ENCODE measurements at regions not wholly inside any gene's neighbourhood (a gene's known extent, or its start where the extent isn't known, plus 50 kb on each side); places are given as distances from the start of the nearest gene placed in this dataset.

DNA sequence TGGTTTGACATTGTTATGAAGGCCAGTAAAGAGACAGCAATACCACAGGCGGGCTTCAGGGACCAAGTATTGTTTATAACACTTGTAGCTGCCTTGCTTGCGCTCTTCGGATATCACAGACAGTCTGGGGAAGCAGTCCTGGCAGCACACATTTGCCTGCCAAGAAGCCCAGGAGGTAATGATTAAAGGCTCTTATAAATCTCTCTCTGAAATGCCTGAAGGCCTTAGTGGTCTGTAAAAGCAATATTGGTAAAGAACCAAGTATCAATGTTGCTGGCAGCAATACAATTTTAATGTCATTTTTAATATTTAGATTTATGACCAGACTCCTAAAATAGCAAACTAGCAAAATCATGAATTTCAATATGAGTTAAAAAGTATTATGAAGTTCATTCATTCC is 1312.4 kb downstream of the PCDH9 start:
- TF ChIP-seq GATA2 (IDR thresholded peaks at IDR 0.05; ENCODE audit: low read depth, low read length) (no peak), GATA3 (IDR thresholded peaks at IDR 0.05; ENCODE audit: low read depth, low read length) (no peak)

DNA sequence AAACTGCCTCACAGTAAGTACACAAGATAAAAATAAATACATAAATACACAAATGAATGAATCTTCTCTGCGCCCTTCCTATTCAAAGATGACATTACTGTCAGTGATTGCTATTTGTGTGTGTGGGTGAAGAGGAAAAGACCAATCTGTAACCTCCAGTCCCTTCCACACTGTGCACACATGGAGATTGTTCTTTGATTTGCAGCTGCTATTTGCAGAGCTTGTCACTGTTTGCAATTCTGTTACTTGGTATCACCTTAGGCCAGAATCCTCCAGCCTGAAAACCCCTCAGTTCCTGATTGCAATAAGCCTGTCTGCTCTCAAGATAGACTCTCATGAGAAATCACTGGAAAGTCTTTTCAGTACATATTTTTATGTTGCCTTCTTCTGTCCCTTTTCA is 1314.9 kb downstream of the PCDH9 start:
- TF ChIP-seq GATA3 (IDR thresholded peaks at IDR 0.05; ENCODE audit: low read depth, low read length) (no peak), GATA2 (IDR thresholded peaks at IDR 0.05; ENCODE audit: low read depth, low read length) (no peak)

DNA sequence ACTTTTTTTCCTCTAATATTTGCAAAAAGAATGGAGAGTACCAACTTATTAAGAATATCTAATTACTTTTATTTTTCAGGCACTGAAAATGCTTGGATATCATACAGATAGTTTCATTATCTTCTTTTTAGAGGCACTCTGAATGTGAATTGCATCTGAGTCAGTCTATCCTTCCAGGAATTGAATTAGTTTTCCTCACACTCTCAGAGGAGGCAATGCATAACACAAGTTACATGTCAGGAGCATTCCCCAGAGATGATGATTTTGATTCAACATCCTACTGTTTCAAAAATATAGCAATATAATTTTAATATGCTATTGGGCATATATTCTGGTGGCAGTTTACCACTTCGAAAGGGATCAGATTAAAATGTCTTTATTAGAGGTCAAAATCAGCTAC is 1315.4 kb downstream of the PCDH9 start:
- no peak for TF ChIP-seq GATA2 (IDR thresholded peaks at IDR 0.05; ENCODE audit: low read depth, low read length)
- TF ChIP-seq GATA3 (IDR thresholded peaks at IDR 0.05; ENCODE audit: low read depth, low read length) = no peak

DNA sequence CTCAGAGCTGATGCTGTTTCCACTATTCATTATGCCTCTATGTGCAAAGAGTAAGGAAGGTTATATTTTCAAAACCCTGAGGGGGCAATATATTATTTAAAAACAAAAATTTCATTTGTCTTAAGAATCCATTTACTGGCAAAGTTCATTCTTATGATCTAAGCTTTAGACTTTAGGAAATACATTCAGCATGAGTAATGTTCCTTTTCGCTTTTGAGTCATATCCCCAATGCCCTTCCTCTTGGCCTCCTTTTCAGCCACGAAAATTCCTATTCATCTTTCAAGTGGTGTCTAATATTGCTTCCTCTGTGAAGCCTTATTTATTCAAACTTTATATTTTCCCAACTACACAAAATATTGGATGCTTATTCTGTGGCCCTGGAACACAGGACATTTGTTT is 1317.0 kb downstream of the PCDH9 start:
- no peak for TF ChIP-seq GATA2 (IDR thresholded peaks at IDR 0.05; ENCODE audit: low read depth, low read length)

DNA sequence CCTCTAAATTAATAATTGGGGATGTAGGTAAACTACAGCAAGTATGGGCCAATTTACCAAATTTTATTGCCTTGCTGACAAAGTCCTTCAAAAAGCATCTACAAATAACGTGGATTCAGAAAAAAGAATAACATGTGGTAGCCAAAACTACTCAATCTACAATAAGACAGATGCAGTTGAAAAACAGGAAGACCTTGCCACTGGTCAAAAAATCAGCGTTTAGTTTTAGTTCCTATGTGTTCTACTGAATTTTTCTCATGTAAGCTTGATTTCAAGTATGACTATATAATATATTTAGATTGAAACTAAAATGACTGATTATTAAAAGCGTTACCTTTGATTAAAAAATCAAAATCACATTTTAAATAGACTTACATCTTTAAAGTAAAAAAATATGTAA is 1317.6 kb downstream of the PCDH9 start:
- TF ChIP-seq GATA3 (IDR thresholded peaks at IDR 0.05; ENCODE audit: low read depth, low read length) (no peak), GATA2 (IDR thresholded peaks at IDR 0.05; ENCODE audit: low read depth, low read length) (no peak)

DNA sequence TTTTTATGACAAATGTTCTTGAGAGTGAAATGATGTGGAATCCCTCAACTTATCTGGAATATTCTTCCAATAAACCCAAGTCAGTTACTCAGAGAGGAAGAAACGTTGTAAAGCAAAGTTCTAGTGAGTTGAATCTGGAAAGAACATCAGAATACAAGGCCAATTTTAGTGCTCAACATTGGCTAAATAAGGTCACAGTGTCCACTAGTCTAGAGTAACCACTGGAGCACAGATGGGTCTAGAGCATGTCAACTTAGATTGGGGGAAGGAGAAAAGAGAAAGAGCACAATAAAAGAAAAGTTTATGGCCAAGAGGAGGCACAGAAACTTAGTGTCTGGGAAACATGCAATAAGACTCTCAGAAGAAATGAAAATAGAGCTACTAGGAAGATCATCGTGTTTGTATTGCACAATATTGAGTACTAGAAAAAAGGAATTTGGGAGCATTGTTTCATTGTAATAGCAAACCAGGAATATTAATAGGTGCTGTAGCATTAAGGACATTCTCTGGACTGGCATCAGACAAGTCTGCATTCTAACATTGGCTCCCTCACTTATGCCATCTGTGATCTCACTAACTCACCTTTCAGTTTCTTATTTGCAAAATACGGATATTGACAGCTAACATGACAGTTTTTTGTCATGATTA is 1318.5 kb downstream of the PCDH9 start:
- no peak for TF ChIP-seq GATA3 (IDR thresholded peaks at IDR 0.05; ENCODE audit: low read depth, low read length)
- no peak for TF ChIP-seq GATA2 (IDR thresholded peaks at IDR 0.05; ENCODE audit: low read depth, low read length)

DNA sequence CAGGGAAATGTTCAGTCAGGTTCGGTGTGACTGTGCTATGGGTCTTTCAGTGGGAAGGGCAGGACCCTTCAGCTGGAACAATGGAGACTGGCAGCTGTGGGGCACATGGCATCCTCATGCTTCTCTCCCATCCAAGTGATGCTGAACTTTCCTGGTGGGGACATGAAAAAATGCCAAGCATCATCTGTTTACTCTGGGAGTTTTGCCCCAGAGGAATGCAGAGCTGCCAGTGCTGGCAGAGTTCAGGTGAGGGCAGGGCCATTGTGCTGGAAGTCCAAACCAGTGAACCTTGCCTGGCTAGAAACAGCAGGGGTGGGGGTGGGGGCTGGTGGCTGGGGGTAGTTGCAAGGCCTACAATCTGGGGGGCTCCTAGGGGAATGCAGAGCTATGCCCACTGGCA is 1320.6 kb downstream of the PCDH9 start:
- TF ChIP-seq GATA2 (IDR thresholded peaks at IDR 0.05; ENCODE audit: low read depth, low read length) (no peak), GATA3 (IDR thresholded peaks at IDR 0.05; ENCODE audit: low read depth, low read length) (no peak)

DNA sequence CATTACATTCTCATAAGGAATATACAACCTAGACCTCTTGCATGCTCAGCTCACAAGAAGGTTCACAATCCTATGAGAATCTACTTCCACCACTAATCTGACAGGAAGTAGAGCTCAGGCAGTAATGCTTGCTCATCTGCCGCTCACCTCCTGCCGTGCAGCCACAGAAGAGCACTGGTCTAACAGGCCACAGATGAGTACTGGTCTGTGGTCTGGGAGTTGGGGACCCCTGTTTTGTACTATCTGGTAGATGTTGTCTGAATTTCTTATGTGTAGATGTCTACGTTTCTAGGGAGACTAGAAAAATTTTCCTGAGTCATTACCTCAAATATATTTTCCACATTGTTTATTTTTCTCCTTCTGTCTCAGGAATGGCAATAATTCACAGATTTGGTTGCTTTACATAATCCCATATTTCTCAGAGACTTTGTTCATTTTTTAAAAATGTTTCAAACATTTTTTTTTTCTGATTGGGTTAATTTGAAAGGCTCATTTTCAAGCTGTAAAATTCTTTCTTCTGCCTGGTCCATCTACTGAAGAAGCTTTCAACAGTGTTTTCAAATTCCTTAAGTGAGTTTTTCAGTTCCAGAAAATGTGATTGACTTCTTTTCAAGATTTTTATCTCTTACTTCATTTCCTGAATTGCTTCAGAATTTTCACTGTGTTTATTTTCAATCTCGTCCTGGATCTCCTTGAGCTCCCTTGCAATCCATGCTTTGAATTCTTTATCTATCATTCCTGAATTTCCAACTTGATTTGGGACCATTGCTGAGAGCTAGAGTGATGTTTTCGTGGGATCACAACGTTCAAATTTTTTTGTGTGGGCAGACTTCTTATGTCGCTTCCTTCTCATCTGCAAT is 1322.2 kb downstream of the PCDH9 start:
- no peak for TF ChIP-seq GATA2 (IDR thresholded peaks at IDR 0.05; ENCODE audit: low read depth, low read length)
- no peak for TF ChIP-seq GATA3 (IDR thresholded peaks at IDR 0.05; ENCODE audit: low read depth, low read length)

DNA sequence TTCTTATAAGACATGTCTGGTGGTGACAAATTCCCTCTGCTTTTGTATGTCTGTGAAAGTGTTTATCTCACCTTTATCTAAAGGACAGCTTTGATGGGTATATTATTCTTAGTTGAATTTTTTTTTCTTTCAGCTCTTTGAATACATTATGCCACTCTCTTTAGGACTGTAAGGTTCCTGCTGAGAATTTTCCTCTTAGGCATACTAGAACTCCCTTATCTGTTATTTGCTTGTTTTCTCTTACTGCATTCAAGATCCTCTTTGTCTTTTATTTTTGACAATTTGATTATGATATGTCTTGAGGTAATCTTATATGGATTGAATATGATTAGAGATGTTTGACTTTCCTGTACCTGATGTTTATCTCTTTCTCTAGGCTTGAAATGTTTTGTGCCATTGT is 1328.4 kb downstream of the PCDH9 start:
- TF ChIP-seq GATA2 (IDR thresholded peaks at IDR 0.05; ENCODE audit: low read depth, low read length) = no peak

DNA sequence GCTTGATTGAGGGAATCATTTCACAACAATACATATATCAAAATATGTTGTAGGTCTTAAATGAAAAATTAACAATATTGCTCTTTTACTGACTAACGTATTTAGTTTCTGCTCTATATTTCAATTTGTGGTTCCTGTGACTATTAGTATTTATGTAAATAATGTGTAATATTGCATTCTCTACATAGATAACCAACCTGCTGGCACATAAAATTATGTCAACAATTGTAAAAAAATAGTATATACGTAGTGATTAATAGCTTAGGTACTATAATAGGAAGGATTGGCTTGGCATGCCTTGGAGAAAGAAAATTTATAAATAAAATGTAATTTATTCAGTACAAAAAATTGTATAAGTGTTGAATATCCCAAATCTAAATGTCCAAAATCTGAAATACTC is 1336.1 kb downstream of the PCDH9 start:
- no peak for TF ChIP-seq GATA2 (IDR thresholded peaks at IDR 0.05; ENCODE audit: low read depth, low read length)
- no peak for TF ChIP-seq GATA3 (IDR thresholded peaks at IDR 0.05; ENCODE audit: low read depth, low read length)

DNA sequence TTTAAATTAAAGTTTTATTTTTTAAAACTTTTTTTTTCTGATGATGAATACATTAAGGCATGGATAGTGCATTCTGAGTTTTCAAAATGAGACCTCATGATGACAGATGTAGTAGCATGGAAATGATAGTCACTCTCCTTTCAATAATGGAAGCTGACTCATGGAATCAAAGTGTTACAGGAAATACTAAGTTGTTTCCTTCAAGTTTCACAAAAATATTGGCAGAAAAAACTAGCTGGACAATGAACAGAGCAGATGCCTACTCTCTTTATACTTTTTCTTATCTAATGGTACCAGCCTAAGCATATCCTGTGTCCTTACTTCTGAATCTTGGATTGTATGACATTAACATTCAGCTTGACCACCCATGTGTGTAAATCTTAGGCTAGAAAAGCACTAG is 1337.3 kb downstream of the PCDH9 start:
- no peak for TF ChIP-seq GATA3 (IDR thresholded peaks at IDR 0.05; ENCODE audit: low read depth, low read length)
- no peak for TF ChIP-seq GATA2 (IDR thresholded peaks at IDR 0.05; ENCODE audit: low read depth, low read length)

DNA sequence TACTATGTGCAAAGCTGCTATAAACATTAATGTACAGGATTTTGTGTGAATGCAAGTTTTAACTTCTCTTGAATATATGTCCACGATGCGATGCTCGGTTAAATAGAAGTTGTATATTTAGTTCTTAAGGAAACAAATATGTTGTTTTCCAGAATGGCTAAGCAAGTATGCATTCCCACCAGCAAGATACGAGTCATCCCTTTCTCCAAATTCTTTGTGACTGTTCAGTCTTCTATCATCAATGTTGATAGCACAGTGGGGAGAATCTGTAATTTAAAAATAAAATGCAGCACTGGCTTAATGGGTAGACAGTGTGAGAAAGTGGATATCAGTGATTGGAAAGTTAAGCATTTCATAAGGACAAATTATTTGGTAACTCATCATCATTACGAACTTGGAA is 1340.8 kb downstream of the PCDH9 start:
- no peak for TF ChIP-seq GATA3 (IDR thresholded peaks at IDR 0.05; ENCODE audit: low read depth, low read length)
- TF ChIP-seq GATA2 (IDR thresholded peaks at IDR 0.05; ENCODE audit: low read depth, low read length) = no peak

DNA sequence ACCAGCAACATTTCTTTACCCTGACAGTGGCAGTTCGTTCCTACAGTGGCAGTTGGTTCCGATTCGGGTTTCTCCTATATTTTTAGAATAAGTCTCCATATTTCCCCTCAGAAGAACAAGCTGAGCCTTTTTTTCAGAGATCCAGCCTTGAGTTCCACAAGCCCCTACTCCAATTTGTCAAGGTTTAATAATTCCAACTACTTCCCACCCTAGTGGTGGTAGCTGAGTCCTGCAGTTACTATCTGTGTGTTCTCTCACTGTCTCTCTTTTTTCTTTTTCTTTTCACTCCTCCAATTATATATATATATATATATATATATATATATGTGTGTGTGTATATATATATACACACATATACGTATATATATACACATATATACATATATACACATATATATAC is 1347.3 kb downstream of the PCDH9 start:
- TF ChIP-seq GATA2 (IDR thresholded peaks at IDR 0.05; ENCODE audit: low read depth, low read length) = no peak
- TF ChIP-seq GATA3 (IDR thresholded peaks at IDR 0.05; ENCODE audit: low read depth, low read length) = no peak

DNA sequence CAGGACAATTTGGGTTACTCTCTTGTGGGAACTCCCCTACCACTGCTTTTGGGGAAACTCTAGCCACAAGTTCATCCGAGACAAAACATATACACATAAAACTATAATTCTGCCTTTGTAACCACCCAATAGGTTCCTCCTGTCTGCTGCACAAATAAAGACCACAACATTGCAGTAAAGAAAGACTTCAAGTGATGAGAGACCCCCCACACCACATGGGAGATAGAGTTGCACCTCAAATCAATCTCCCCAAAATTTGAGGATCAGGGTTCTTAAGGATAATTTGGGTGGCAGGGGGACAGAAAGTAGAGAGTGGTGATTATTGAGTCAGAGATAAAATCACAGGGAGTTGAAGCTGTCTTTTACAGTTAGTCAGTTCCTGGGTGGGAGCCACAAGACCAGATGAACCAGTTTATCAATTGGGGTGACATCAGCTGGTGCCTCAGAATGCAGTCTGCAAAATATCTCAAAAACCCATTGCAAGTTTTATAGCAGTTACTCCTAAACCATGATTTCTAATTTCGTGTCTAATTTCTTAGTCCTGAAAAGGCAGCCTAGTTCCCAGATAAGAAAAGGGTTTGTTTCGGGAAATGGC is 1348.5 kb downstream of the PCDH9 start:
- TF ChIP-seq GATA3 (IDR thresholded peaks at IDR 0.05; ENCODE audit: low read depth, low read length) (no peak), GATA2 (IDR thresholded peaks at IDR 0.05; ENCODE audit: low read depth, low read length) (no peak)

DNA sequence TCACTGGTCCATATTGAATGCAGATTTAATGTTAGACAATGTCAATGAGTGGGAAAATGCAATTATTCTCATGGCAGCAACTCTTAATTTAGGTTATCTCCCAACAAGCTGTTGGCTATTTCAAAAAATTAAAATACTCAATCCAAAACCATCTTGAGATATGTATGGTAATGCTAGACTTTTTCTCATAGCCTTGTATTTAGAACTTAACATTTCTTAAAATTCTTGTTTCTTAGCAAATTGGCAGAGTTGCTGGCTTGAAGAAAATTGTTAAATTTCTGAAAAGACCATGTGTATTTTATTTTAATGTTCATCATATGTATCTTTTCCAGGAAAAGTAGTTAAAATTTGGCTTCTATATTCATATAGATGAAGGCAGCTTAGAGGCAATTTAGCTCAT is 1355.1 kb downstream of the PCDH9 start:
- TF ChIP-seq GATA2 (IDR thresholded peaks at IDR 0.05; ENCODE audit: low read depth, low read length) = no peak
- TF ChIP-seq GATA3 (IDR thresholded peaks at IDR 0.05; ENCODE audit: low read depth, low read length) = no peak
